PC-3 (cell line): ENCODE measurements at regions not wholly inside any gene's neighbourhood (a gene's known extent, or its start where the extent isn't known, plus 50 kb on each side); places are given as distances from the start of the nearest gene placed in this dataset.

Source experiments
- CTCF ChIP-seq: fragments of 300-600 bp; sonication (generic); conservative IDR thresholded peaks from 2 replicates; pipeline ENCODE4 v1.5.1; 2017; ENCODE audit warnings: antibody characterized with exemption, low read depth, mild to moderate bottlenecking, low read length
- EZH2 ChIP-seq: fragments of 300-600 bp; sonication (generic); IDR thresholded peaks from one replicate; pipeline ENCODE4 v1.6.1; 2017; ENCODE audit warnings: antibody characterized with exemption, mild to moderate bottlenecking, low read length; ENCODE audit not compliant: unreplicated experiment

- TF ChIP-seq CTCF (no peak), EZH2 (no peak)
Measured at GRCh38 chr3:144556392-144556791, 584.8 kb downstream of the DIPK2A start.
